ENCODE measurements at regions not wholly inside any gene's neighbourhood (a gene's known extent, or its start where the extent isn't known, plus 50 kb on each side); places are given as distances from the start of the nearest gene placed in this dataset.
A peak's percentile ranks its signal among the peaks of the same experiment; 100 is the strongest.

- FAIRE-seq (no peak), DNase-seq (no peak)
- Histone ChIP-seq H3K27ac (ENCODE audit: low read depth in 1 of 3, low read length in 2 of 3) (no peak overlapping the region), H3K9me3 (ENCODE audit: control insufficient read depth in 2 of 2, insufficient read depth in 1 of 2, low read depth in 1 of 2, low read length in 1 of 2) (no peaks in the 10 kb centered on the region), H3K36me3 (ENCODE audit: control insufficient read depth in 3 of 3, insufficient read depth in 2 of 3, low read depth in 1 of 3, low read length in 3 of 3) (no peaks in the 10 kb centered on the region), H3K4me3 (ENCODE audit: low read depth in 1 of 3, low read length in 3 of 3) (no peak overlapping the region), H3K27me3 (ENCODE audit: control insufficient read depth in 3 of 3, insufficient read depth in 3 of 3, low read length in 3 of 3) (peaks cover 0 to 3% (median 2%) of the 10 kb centered on the region in 3 donors), H3K4me1 (ENCODE audit: control insufficient read depth in 3 of 3, insufficient read depth in 2 of 3, low read depth in 1 of 3, low read length in 2 of 3) (peaks cover 0 to 3% (median 0%) of the 10 kb centered on the region in 3 donors)
- 95 to 97% (median 96%) methylated on average over 17 of the region's 17 CpGs for WGBS, 3 donors
Measured at GRCh38 chr1:50326026-50326425, 97.2 kb downstream of the DMRTA2 start.

- H3K36me3 ChIP-seq (ENCODE audit: control insufficient read depth in 3 of 3, insufficient read depth in 2 of 3, low read depth in 1 of 3, low read length in 3 of 3): no peaks in the 10 kb centered on the region
- no peaks in the 10 kb centered on the region for H3K9me3 ChIP-seq (ENCODE audit: control insufficient read depth in 2 of 2, insufficient read depth in 1 of 2, low read depth in 1 of 2, low read length in 1 of 2)
- FAIRE-seq (no peak), DNase-seq (no peak)
- H3K27me3 ChIP-seq (ENCODE audit: control insufficient read depth in 3 of 3, insufficient read depth in 3 of 3, low read length in 3 of 3): peaks cover 0 to 3% (median 0%) of the 10 kb centered on the region in 3 donors
- H3K4me3 ChIP-seq (ENCODE audit: low read depth in 1 of 3, low read length in 3 of 3): no peak overlapping the region
- no peak overlapping the region for H3K27ac ChIP-seq (ENCODE audit: low read depth in 1 of 3, low read length in 2 of 3)
- 36 to 70% (median 39%) methylated on average over 2 of the region's 2 CpGs for WGBS, 3 donors
- H3K4me1 ChIP-seq (ENCODE audit: control insufficient read depth in 3 of 3, insufficient read depth in 2 of 3, low read depth in 1 of 3, low read length in 2 of 3): no peaks in the 10 kb centered on the region
Measured at GRCh38 chr1:50322579-50322978, 100.7 kb downstream of the DMRTA2 start.

- FAIRE-seq (no peak), DNase-seq (no peak)
Measured at GRCh38 chr1:50318428-50318827, 104.8 kb downstream of the DMRTA2 start.

GRCh38 chr1:50308878-50309277 lies 114.4 kb downstream of the DMRTA2 start:
- no peaks in the 10 kb centered on the region for H3K27me3 ChIP-seq (ENCODE audit: control insufficient read depth in 3 of 3, insufficient read depth in 3 of 3, low read length in 3 of 3)
- FAIRE-seq (no peak), DNase-seq (peak in 1 of 2 donors; percentile 57)
- no peaks in the 10 kb centered on the region for H3K9me3 ChIP-seq (ENCODE audit: control insufficient read depth in 2 of 2, insufficient read depth in 1 of 2, low read depth in 1 of 2, low read length in 1 of 2)
- H3K36me3 ChIP-seq (ENCODE audit: control insufficient read depth in 3 of 3, insufficient read depth in 2 of 3, low read depth in 1 of 3, low read length in 3 of 3): no peaks in the 10 kb centered on the region
- no peak overlapping the region for H3K27ac ChIP-seq (ENCODE audit: low read depth in 1 of 3, low read length in 2 of 3)
- H3K4me1 ChIP-seq (ENCODE audit: control insufficient read depth in 3 of 3, insufficient read depth in 2 of 3, low read depth in 1 of 3, low read length in 2 of 3): no peaks in the 10 kb centered on the region
- 10 to 19% (median 14%) methylated on average over 6 of the region's 6 CpGs for WGBS, 3 donors
- H3K4me3 ChIP-seq (ENCODE audit: low read depth in 1 of 3, low read length in 3 of 3): no peak overlapping the region

More at GRCh38 chr1:50318428-50318827, 104.8 kb downstream of the DMRTA2 start:
- Histone ChIP-seq H3K4me3 (ENCODE audit: low read depth in 1 of 3, low read length in 3 of 3) (no peak overlapping the region), H3K4me1 (ENCODE audit: control insufficient read depth in 3 of 3, insufficient read depth in 2 of 3, low read depth in 1 of 3, low read length in 2 of 3) (no peaks in the 10 kb centered on the region), H3K27me3 (ENCODE audit: control insufficient read depth in 3 of 3, insufficient read depth in 3 of 3, low read length in 3 of 3) (no peaks in the 10 kb centered on the region), H3K36me3 (ENCODE audit: control insufficient read depth in 3 of 3, insufficient read depth in 2 of 3, low read depth in 1 of 3, low read length in 3 of 3) (no peaks in the 10 kb centered on the region), H3K9me3 (ENCODE audit: control insufficient read depth in 2 of 2, insufficient read depth in 1 of 2, low read depth in 1 of 2, low read length in 1 of 2) (no peaks in the 10 kb centered on the region), H3K27ac (ENCODE audit: low read depth in 1 of 3, low read length in 2 of 3) (no peak overlapping the region)

- FAIRE-seq: no peak
- Histone ChIP-seq H3K9me3 (ENCODE audit: control insufficient read depth in 2 of 2, insufficient read depth in 1 of 2, low read depth in 1 of 2, low read length in 1 of 2) (no peaks in the 10 kb centered on the region), H3K36me3 (ENCODE audit: control insufficient read depth in 3 of 3, insufficient read depth in 2 of 3, low read depth in 1 of 3, low read length in 3 of 3) (no peaks in the 10 kb centered on the region), H3K4me1 (ENCODE audit: control insufficient read depth in 3 of 3, insufficient read depth in 2 of 3, low read depth in 1 of 3, low read length in 2 of 3) (no peaks in the 10 kb centered on the region), H3K27ac (ENCODE audit: low read depth in 1 of 3, low read length in 2 of 3) (no peak overlapping the region), H3K27me3 (ENCODE audit: control insufficient read depth in 3 of 3, insufficient read depth in 3 of 3, low read length in 3 of 3) (no peaks in the 10 kb centered on the region), H3K4me3 (ENCODE audit: low read depth in 1 of 3, low read length in 3 of 3) (no peak overlapping the region)
- DNase-seq: no peak
- 24 to 37% (median 31%) methylated on average over 1 of the region's 1 CpG for WGBS, 3 donors
Measured at GRCh38 chr1:50305808-50306207, 117.4 kb downstream of the DMRTA2 start.

- 53 to 67% (median 54%) methylated on average over 4 of the region's 4 CpGs for WGBS, 3 donors
- no peaks in the 10 kb centered on the region for H3K4me1 ChIP-seq (ENCODE audit: control insufficient read depth in 3 of 3, insufficient read depth in 2 of 3, low read depth in 1 of 3, low read length in 2 of 3)
- no peaks in the 10 kb centered on the region for H3K9me3 ChIP-seq (ENCODE audit: control insufficient read depth in 2 of 2, insufficient read depth in 1 of 2, low read depth in 1 of 2, low read length in 1 of 2)
- no peak for FAIRE-seq
- no peaks in the 10 kb centered on the region for H3K27me3 ChIP-seq (ENCODE audit: control insufficient read depth in 3 of 3, insufficient read depth in 3 of 3, low read length in 3 of 3)
- H3K36me3 ChIP-seq (ENCODE audit: control insufficient read depth in 3 of 3, insufficient read depth in 2 of 3, low read depth in 1 of 3, low read length in 3 of 3): no peaks in the 10 kb centered on the region
- DNase-seq: no peak
- H3K4me3 ChIP-seq (ENCODE audit: low read depth in 1 of 3, low read length in 3 of 3): no peak overlapping the region
- H3K27ac ChIP-seq (ENCODE audit: low read depth in 1 of 3, low read length in 2 of 3): no peak overlapping the region
Measured at GRCh38 chr1:50300297-50300696, 122.9 kb downstream of the DMRTA2 start.

GRCh38 chr1:50295566-50295965 lies 127.7 kb downstream of the DMRTA2 start:
- no peaks in the 10 kb centered on the region for H3K9me3 ChIP-seq (ENCODE audit: control insufficient read depth in 2 of 2, insufficient read depth in 1 of 2, low read depth in 1 of 2, low read length in 1 of 2)
- WGBS, 3 donors: 71 to 83% (median 76%) methylated on average over 5 of the region's 5 CpGs
- H3K36me3 ChIP-seq (ENCODE audit: control insufficient read depth in 3 of 3, insufficient read depth in 2 of 3, low read depth in 1 of 3, low read length in 3 of 3): no peaks in the 10 kb centered on the region
- FAIRE-seq (no peak), DNase-seq (no peak)
- H3K4me3 ChIP-seq (ENCODE audit: low read depth in 1 of 3, low read length in 3 of 3): no peak overlapping the region
- no peaks in the 10 kb centered on the region for H3K4me1 ChIP-seq (ENCODE audit: control insufficient read depth in 3 of 3, insufficient read depth in 2 of 3, low read depth in 1 of 3, low read length in 2 of 3)
- no peaks in the 10 kb centered on the region for H3K27me3 ChIP-seq (ENCODE audit: control insufficient read depth in 3 of 3, insufficient read depth in 3 of 3, low read length in 3 of 3)
- no peak overlapping the region for H3K27ac ChIP-seq (ENCODE audit: low read depth in 1 of 3, low read length in 2 of 3)

- Histone ChIP-seq H3K36me3 (ENCODE audit: control insufficient read depth in 3 of 3, insufficient read depth in 2 of 3, low read depth in 1 of 3, low read length in 3 of 3) (no peaks in the 10 kb centered on the region), H3K4me1 (ENCODE audit: control insufficient read depth in 3 of 3, insufficient read depth in 2 of 3, low read depth in 1 of 3, low read length in 2 of 3) (no peaks in the 10 kb centered on the region), H3K27me3 (ENCODE audit: control insufficient read depth in 3 of 3, insufficient read depth in 3 of 3, low read length in 3 of 3) (peaks cover 0 to 2% (median 0%) of the 10 kb centered on the region in 3 donors), H3K4me3 (ENCODE audit: low read depth in 1 of 3, low read length in 3 of 3) (no peak overlapping the region), H3K9me3 (ENCODE audit: control insufficient read depth in 2 of 2, insufficient read depth in 1 of 2, low read depth in 1 of 2, low read length in 1 of 2) (no peaks in the 10 kb centered on the region), H3K27ac (ENCODE audit: low read depth in 1 of 3, low read length in 2 of 3) (no peak overlapping the region)
- DNase-seq (no peak), FAIRE-seq (no peak)
- 62 to 72% (median 66%) methylated on average over 9 of the region's 9 CpGs for WGBS, 3 donors
Measured at GRCh38 chr1:50292276-50292675, 131.0 kb downstream of the DMRTA2 start.

GRCh38 chr1:50289495-50289894 lies 133.7 kb downstream of the DMRTA2 start:
- DNase-seq (no peak), FAIRE-seq (no peak)
- H3K36me3 ChIP-seq (ENCODE audit: control insufficient read depth in 3 of 3, insufficient read depth in 2 of 3, low read depth in 1 of 3, low read length in 3 of 3): no peaks in the 10 kb centered on the region
- no peaks in the 10 kb centered on the region for H3K9me3 ChIP-seq (ENCODE audit: control insufficient read depth in 2 of 2, insufficient read depth in 1 of 2, low read depth in 1 of 2, low read length in 1 of 2)
- H3K27ac ChIP-seq (ENCODE audit: low read depth in 1 of 3, low read length in 2 of 3): no peak overlapping the region
- no peaks in the 10 kb centered on the region for H3K4me1 ChIP-seq (ENCODE audit: control insufficient read depth in 3 of 3, insufficient read depth in 2 of 3, low read depth in 1 of 3, low read length in 2 of 3)
- H3K4me3 ChIP-seq (ENCODE audit: low read depth in 1 of 3, low read length in 3 of 3): no peak overlapping the region
- 76 to 87% (median 82%) methylated on average over 3 of the region's 3 CpGs for WGBS, 3 donors
- H3K27me3 ChIP-seq (ENCODE audit: control insufficient read depth in 3 of 3, insufficient read depth in 3 of 3, low read length in 3 of 3): peaks cover 0 to 2% (median 0%) of the 10 kb centered on the region in 3 donors
